Endodermal cell (in vitro differentiated cells): ENCODE measurements at regions not wholly inside any gene's neighbourhood (a gene's known extent, or its start where the extent isn't known, plus 50 kb on each side); places are given as distances from the start of the nearest gene placed in this dataset.
A peak's percentile ranks its signal among the peaks of the same experiment; 100 is the strongest.

Experiments
- DNase-seq: peaks from one replicate; pipeline ENCODE4 v3.0.0-alpha.2; 2017
- H3K27ac ChIP-seq: 2 replicates; pipeline ENCODE4 v1.5.1; 2013; ENCODE audit warnings: mild to moderate bottlenecking, low read depth, low read length, moderate library complexity
- H3K27me3 ChIP-seq: 2 replicates; pipeline ENCODE4 v1.6.1; 2013; ENCODE audit warnings: mild to moderate bottlenecking, low read length, moderate library complexity; ENCODE audit not compliant: insufficient read depth, control insufficient read depth, poor library complexity, severe bottlenecking
- H3K36me3 ChIP-seq: 2 replicates; pipeline ENCODE4 v1.7.0; 2013; ENCODE audit warnings: mild to moderate bottlenecking, low read length, moderate library complexity; ENCODE audit not compliant: control insufficient read depth, insufficient read depth
- H3K4me1 ChIP-seq: one replicate; pipeline ENCODE4 v1.7.0; 2013; ENCODE audit warnings: low read length; ENCODE audit not compliant: control insufficient read depth, insufficient read depth
- H3K4me3 ChIP-seq: 2 replicates; pipeline ENCODE4 v1.5.1; 2013; ENCODE audit warnings: mild to moderate bottlenecking, low read length, moderate library complexity
- H3K9ac ChIP-seq: 2 replicates; pipeline ENCODE4 v1.6.1; 2013; ENCODE audit warnings: mild to moderate bottlenecking, low read length, moderate library complexity; ENCODE audit not compliant: poor library complexity, severe bottlenecking; ENCODE audit errors: extremely low read depth
- H3K9me3 ChIP-seq: 2 replicates; pipeline ENCODE4 v1.6.1; 2013; ENCODE audit warnings: mild to moderate bottlenecking, low read length, moderate library complexity; ENCODE audit not compliant: control insufficient read depth
- H3K27ac Mint-ChIP-seq: 2 replicates; pipeline ENCODE4 v1.8.0; 2020; ENCODE audit warnings: mixed read lengths
- H3K27me3 Mint-ChIP-seq: 2 replicates; pipeline ENCODE4 v1.8.0; 2021; ENCODE audit warnings: mild to moderate bottlenecking, mixed read lengths; ENCODE audit not compliant: insufficient read depth
- H3K36me3 Mint-ChIP-seq: 2 replicates; pipeline ENCODE4 v1.8.0; 2020; ENCODE audit warnings: low read depth, mixed read lengths
- H3K4me1 Mint-ChIP-seq: 2 replicates; pipeline ENCODE4 v1.8.0; 2020; ENCODE audit warnings: mixed read lengths
- H3K4me3 Mint-ChIP-seq: 2 replicates; pipeline ENCODE4 v1.8.0; 2020; ENCODE audit warnings: mild to moderate bottlenecking, moderate library complexity, mixed read lengths
- H3K9me3 Mint-ChIP-seq: 2 replicates; pipeline ENCODE4 v1.8.0; 2020; ENCODE audit warnings: mild to moderate bottlenecking, mixed read lengths
- WGBS, 2 experiments: methylation state at CpG; one replicate each; pipeline versions ENCODE4 v1.1.5 to v1.1.7; 2013; ENCODE audit warnings: missing lambda C conversion rate in 2 of 2, mixed read lengths in 1 of 2; ENCODE audit not compliant: insufficient coverage in 1 of 2, insufficient read length in 1 of 2; 5-methylcytosine and 5-hydroxymethylcytosine counted together
- TF ChIP-seq, protein P1 (sequence below): fragments of 200-600 bp; sonication (generic); conservative IDR thresholded peaks from 2 replicates; pipeline ENCODE4 v1.5.0; 2021; ENCODE audit warnings: antibody characterized with exemption, mild to moderate bottlenecking

DNA sequence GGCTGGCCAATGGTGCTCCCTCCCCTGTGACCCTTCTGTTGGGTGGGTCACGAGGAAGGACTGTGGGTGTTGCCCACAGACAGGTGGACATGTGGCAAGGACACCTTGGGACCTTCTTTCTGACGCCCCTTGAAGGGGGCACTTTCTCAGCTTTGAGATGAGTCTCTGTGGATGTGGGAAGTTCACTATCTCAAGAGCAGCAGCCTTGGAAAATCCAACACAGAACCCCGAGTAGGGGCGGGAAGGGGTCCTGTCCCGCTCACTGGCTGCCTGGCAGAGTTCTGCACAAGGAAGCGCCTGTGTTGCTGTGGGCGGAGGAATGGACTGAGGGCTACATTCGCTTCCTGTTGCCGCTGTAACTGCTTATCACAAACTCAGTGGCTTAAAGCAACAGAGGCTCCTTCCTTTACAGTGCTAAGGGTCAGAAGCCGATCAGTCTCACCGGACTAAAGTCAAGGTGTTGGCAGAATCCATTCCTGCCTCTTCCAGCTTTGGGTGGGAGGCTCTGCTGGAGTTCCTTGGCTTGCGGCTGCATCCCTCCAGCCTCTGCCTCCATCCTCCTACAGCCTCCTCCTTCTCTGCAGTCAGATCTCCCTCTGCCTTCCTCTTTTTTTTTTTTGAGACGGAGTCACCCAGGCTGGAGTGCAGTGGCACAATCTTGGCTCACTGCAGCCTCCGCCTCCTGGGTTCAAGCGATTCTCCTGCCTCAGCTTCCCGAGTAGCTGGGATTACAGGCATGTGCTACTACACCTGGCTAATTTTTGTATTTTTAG is 305.2 kb downstream of the SEC14L1 start:
- 96 to 98% methylated on average over 9 to 16 of the region's 16 CpGs for WGBS, 2 experiments
- H3K4me1 Mint-ChIP-seq = peaks cover 22% of the 10 kb centered on the region

DNA sequence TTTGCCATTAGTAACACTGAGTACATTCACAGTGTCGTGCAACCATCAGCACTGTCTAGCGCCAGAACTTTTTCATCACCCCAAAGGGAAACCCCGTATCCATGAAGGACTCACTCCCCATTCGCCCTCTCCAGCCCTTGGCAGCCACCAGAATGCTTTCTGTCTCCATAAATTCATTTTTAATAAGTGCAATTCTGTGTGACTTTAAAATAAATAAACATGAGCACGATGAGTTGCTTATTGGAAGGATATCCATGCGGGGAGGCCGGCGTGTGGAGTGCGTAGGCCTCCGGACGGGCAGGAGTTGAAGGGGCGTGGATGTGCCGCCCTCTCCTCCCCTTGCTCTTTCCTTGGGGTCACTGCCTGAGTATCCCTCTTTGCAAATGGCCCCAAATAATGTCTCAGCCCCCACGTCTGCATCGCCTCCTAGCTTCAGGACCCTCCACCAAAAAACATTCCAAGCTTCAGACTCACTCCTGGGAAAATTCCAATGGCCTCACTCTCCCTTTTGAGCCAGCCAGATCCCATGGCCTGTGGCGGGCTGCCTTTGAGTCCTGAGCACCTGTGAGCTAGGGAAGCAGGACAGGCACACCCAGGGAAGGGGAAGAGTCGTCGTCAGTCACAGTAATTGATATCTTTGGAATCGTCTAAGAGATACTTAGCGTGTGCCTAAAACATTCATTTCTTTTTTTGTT is 306.3 kb downstream of the SEC14L1 start:
- H3K27ac Mint-ChIP-seq = peak overlapping the region; percentile 4
- 88 to 95% methylated on average over 17 to 20 of the region's 20 CpGs for WGBS, 2 experiments
- Histone ChIP-seq H3K4me1 (peaks cover 10% of the 10 kb centered on the region), H3K9me3 (no peaks in the 10 kb centered on the region), H3K27ac (no peak overlapping the region), H3K9ac (no peak overlapping the region), H3K36me3 (no peaks in the 10 kb centered on the region), H3K4me3 (no peak overlapping the region), H3K27me3 (no peaks in the 10 kb centered on the region)
- H3K4me1 Mint-ChIP-seq = peaks cover 22% of the 10 kb centered on the region
- H3K9me3 Mint-ChIP-seq = no peaks in the 10 kb centered on the region
- no peak overlapping the region for H3K4me3 Mint-ChIP-seq
- TF ChIP-seq, protein P1, sequence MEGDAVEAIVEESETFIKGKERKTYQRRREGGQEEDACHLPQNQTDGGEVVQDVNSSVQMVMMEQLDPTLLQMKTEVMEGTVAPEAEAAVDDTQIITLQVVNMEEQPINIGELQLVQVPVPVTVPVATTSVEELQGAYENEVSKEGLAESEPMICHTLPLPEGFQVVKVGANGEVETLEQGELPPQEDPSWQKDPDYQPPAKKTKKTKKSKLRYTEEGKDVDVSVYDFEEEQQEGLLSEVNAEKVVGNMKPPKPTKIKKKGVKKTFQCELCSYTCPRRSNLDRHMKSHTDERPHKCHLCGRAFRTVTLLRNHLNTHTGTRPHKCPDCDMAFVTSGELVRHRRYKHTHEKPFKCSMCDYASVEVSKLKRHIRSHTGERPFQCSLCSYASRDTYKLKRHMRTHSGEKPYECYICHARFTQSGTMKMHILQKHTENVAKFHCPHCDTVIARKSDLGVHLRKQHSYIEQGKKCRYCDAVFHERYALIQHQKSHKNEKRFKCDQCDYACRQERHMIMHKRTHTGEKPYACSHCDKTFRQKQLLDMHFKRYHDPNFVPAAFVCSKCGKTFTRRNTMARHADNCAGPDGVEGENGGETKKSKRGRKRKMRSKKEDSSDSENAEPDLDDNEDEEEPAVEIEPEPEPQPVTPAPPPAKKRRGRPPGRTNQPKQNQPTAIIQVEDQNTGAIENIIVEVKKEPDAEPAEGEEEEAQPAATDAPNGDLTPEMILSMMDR = no peak
- no peaks in the 10 kb centered on the region for H3K27me3 Mint-ChIP-seq
- DNase-seq = no peak
- peaks cover 5% of the 10 kb centered on the region for H3K36me3 Mint-ChIP-seq

More for the DNA sequence above, 305.2 kb downstream of the SEC14L1 start:
- Histone ChIP-seq H3K9ac (no peak overlapping the region), H3K4me1 (peaks cover 10% of the 10 kb centered on the region), H3K4me3 (no peak overlapping the region), H3K36me3 (no peaks in the 10 kb centered on the region), H3K9me3 (no peaks in the 10 kb centered on the region), H3K27me3 (no peaks in the 10 kb centered on the region), H3K27ac (no peak overlapping the region)
- no peak for DNase-seq
- H3K27me3 Mint-ChIP-seq = no peaks in the 10 kb centered on the region
- no peak overlapping the region for H3K4me3 Mint-ChIP-seq
- peaks cover 7% of the 10 kb centered on the region for H3K36me3 Mint-ChIP-seq
- TF ChIP-seq, protein P1 = no peak
- H3K27ac Mint-ChIP-seq = peak overlapping the region; percentile 55
- H3K9me3 Mint-ChIP-seq = no peaks in the 10 kb centered on the region

DNA sequence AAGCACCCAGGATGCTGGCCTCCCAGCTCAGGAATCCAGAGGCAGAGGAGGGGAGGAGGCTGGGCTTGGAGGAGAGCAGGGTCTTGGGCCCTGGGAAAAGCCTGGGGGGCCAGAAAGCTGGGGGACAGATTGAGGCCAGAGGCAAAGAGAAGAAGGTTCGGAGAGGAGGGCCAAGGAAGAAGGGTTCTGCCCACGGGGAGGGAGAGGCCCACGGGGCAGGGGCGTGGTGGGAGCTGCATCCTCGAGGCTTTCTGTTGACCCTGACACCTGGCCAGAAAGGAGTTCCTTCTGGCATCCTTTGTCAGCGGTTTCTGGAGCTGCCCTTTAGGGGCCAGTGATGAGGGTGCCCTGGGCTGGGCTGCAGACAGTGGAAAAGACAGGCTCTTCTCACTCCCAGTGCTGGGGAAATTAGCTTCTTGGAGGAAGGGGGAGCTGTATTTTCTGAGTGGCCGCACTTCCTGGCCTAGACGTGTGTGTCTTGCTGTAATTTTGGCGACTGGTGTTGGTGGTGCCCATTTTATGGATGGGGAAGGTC is 308.7 kb downstream of the SEC14L1 start:
- Mint-ChIP-seq H3K9me3 (no peaks in the 10 kb centered on the region), H3K27ac (peak overlapping the region; percentile 98), H3K36me3 (peaks cover 5% of the 10 kb centered on the region), H3K4me3 (peak overlapping the region; percentile 74), H3K4me1 (peaks cover 43% of the 10 kb centered on the region), H3K27me3 (no peaks in the 10 kb centered on the region)
- Histone ChIP-seq H3K9ac (no peak overlapping the region), H3K4me1 (peaks cover 20% of the 10 kb centered on the region), H3K36me3 (no peaks in the 10 kb centered on the region), H3K9me3 (no peaks in the 10 kb centered on the region), H3K4me3 (peak overlapping the region; percentile 91), H3K27ac (peak overlapping the region; percentile 100), H3K27me3 (no peaks in the 10 kb centered on the region)
- no peak for DNase-seq
- WGBS, 2 experiments = 67 to 80% methylated on average over 8 to 9 of the region's 9 CpGs
- TF ChIP-seq, protein P1 = no peak
